ENCODE measurements at regions not wholly inside any gene's neighbourhood (a gene's known extent, or its start where the extent isn't known, plus 50 kb on each side); places are given as distances from the start of the nearest gene placed in this dataset.

DNA sequence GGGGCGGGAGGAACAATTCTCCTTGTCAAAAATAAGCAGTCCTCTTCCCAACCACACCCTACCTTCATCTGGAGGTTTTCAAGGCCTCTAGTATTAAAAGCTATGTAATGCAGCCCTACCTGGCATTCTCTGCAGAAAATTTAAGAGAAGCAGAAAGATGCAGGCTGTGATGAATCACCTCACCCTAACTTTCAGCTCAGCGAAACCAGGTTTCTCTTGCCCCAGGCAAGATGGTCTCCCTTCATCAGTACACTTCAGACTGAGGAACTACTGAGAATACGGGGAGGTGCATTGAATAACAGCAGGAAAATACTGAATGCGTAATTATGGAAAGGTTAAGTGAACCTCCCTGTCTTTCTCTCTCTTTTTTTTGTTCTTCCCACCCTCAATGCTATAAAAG is 437.6 kb upstream of the KLF12 start:
- TF ChIP-seq, protein P1, sequence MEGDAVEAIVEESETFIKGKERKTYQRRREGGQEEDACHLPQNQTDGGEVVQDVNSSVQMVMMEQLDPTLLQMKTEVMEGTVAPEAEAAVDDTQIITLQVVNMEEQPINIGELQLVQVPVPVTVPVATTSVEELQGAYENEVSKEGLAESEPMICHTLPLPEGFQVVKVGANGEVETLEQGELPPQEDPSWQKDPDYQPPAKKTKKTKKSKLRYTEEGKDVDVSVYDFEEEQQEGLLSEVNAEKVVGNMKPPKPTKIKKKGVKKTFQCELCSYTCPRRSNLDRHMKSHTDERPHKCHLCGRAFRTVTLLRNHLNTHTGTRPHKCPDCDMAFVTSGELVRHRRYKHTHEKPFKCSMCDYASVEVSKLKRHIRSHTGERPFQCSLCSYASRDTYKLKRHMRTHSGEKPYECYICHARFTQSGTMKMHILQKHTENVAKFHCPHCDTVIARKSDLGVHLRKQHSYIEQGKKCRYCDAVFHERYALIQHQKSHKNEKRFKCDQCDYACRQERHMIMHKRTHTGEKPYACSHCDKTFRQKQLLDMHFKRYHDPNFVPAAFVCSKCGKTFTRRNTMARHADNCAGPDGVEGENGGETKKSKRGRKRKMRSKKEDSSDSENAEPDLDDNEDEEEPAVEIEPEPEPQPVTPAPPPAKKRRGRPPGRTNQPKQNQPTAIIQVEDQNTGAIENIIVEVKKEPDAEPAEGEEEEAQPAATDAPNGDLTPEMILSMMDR (IDR thresholded peaks at IDR 0.05), result no peak
- TF ChIP-seq POLR2A (IDR thresholded peaks at IDR 0.05), result no peak
- no peak for TF ChIP-seq POLR2AphosphoS5 (IDR thresholded peaks at IDR 0.05; ENCODE audit: insufficient read depth in 1 of 2, low read depth in 1 of 2)
